SIG-M5 treated with dmso at 0.1 percent for 504 hours (cell line): ENCODE measurements at regions not wholly inside any gene's neighbourhood (a gene's known extent, or its start where the extent isn't known, plus 50 kb on each side); places are given as distances from the start of the nearest gene placed in this dataset.

Source experiments
- DNase-seq: peaks from one replicate; lab custom pipeline; 2025; ENCODE audit not compliant: unreplicated experiment; lab: John Stamatoyannopoulos, UW

- DNase-seq: no peak
These were observed 53.6 kb upstream of the NT5E start for GRCh38 chr6:85396159-85396808.

DNA sequence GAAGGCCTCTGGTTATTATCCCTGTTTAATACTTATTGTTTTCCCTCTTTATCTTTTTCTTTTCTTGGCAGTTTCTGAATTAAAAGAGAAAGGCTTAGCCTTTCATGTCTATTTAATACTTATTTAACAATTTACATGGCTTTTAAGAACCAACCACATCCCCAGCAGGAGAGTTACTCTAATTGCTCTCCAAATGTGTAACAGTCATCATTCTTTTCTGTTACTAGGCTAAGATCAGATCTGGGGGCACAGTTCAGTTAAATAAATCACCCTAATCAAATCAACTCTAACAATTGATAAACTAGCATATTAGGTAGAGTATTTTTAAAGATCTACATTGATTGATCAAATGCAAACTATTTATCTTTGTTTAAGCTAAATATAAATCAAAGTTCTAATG is 54.1 kb upstream of the NT5E start:
- no peak for DNase-seq

- DNase-seq: no peak
These were observed 54.9 kb upstream of the NT5E start for GRCh38 chr6:85394853-85395538.

GRCh38 chr6:85394199-85394598 is 55.7 kb upstream of the NT5E start:
- DNase-seq: no peak

- no peak for DNase-seq
These were observed 57.5 kb upstream of the NT5E start for GRCh38 chr6:85392379-85392778.

- no peak for DNase-seq
These were observed 59.1 kb upstream of the NT5E start for GRCh38 chr6:85390775-85391174.

DNA sequence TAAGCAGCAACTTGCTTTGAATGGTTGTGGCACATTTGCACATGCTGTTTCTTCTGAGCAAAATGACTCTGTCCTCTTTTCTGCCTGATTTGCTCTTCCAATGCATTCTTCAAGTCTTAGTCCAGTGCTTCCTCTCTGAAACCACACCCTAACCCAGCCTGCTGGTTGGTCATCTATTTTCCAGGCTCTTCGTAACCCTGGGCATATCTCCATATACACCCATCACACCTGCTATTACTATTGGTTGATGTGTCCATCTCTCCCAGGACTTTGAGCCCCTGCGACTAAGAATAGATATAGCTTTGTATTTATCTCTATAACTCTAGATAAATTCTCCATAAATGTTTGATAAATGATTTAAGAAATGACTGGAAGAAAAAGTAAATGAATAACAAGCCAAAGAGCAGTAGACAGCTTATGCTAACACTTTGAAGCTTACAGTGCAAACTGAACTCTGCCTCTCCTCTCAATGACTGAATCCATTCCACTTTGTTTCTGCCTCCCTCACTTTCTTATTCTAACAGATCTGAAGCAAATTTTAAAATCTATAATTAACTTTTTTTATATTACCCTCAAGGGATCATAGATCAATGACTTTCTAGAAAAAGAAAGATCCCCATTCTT is 59.7 kb upstream of the NT5E start:
- no peak for DNase-seq

- DNase-seq: no peak
These were observed 60.6 kb upstream of the NT5E start for GRCh38 chr6:85389151-85389797.

DNA sequence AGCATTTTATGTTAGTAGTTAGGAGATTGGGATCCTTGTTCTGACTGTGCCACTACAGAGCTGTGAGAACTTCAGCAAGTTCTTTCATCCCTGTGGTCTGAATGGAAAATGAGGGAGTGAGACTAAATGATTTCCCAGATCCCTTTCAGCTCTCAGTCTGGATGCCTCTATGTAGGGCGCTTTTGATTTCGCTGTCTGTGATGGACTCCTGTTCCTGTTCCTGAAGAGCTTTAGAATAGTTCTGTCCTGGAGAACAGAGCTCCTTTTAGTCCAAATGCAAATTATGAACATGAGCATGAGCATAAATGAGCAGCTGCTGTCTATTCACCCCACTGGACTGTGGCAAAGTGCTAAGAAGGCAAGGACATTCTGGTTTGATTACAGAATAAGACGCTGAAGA is 61.4 kb upstream of the NT5E start:
- DNase-seq: no peak

GRCh38 chr6:85385636-85386315 is 64.1 kb upstream of the NT5E start:
- no peak for DNase-seq

GRCh38 chr6:85383042-85383441 is 66.8 kb upstream of the NT5E start:
- DNase-seq: no peak

GRCh38 chr6:85382541-85382940 is 67.3 kb upstream of the NT5E start:
- no peak for DNase-seq

DNA sequence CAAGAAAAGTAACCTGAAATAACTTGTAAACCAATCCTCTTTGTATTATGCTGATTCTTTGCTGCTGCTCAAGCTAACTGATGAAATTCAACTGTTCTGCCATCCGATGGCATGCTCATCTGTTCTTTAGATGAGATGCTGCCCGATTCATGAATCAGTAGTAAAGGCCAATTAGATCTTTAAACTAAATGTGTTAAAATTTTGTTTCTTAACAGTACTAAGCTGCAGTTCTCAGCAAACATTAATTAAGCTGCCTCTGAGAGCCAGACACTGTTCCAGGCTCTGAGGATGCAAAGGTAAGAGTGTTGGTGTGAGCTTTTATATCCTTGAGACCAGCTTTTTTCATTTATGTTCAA is 77.0 kb upstream of the NT5E start:
- no peak for DNase-seq

GRCh38 chr6:85372188-85372914 is 77.5 kb upstream of the NT5E start:
- no peak for DNase-seq

DNA sequence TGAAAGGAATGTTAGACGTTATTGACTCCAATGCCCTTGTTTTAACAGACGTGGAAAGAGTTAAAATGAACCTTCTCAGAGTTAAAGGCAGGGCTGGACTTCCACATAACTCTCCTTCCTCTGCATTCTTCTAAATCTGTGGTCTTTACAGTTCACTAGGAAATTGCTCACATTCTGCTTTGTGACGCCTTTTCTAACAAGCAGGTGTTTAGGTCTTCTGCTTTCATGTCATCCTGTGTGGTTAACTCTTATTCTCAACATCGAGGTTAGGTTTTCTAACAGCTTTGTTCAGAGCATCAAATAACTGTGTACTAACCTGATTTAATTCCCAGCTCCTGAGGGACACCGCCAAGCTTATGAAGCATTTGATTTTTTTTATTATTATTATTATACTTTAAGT is 81.3 kb upstream of the NT5E start:
- DNase-seq: no peak

DNA sequence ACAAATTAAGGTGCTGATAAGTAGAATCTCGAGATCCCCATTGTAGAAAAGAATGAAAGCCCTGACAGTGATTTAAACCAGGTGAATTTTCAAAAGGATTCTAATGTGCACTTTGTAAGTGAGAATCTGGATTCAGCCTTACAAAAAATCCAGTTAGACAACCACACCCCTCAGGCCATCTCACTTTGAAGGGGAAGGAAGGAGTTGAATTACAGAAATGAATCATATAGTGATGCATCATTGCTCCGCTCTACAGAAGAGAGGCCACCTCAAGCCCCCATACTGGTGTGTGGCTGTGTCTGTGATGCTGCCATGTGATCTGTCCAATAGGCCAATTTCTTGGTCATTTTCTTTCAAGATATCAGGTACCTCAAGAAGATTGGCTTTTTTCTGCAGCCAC is 85.5 kb upstream of the NT5E start:
- DNase-seq: no peak

- no peak for DNase-seq
These were observed 86.0 kb upstream of the NT5E start for GRCh38 chr6:85363870-85364269.

DNA sequence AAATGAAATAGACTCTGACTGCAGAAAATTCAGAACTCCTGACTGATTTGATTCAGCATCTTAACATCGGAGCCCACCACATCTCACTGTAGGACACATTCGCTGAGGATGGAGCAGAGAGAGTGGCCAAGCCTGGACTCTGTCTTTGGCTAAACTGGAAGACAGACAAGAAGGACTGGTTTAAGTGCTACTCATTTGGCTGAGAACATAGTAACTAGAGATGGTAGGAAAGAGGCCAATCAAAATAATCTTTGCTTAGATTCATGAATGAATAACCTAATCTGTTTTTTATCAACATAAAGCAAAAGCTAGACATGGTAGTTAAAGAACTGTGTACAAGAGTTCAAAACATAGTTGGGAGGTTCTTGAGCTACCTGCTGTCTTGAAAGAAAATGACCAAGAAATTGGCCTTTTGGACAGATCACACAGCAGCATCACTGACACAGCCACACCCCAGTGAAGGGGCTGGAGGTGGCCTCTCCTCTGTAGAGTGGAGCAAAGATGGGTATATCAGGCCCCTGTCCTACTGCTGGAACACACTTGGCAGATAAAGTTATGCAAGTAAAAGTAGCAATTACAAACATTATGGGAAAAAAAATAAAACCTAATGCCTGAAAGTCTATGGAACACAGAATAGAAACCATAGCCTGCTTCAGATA is 87.1 kb upstream of the NT5E start:
- no peak for DNase-seq

DNA sequence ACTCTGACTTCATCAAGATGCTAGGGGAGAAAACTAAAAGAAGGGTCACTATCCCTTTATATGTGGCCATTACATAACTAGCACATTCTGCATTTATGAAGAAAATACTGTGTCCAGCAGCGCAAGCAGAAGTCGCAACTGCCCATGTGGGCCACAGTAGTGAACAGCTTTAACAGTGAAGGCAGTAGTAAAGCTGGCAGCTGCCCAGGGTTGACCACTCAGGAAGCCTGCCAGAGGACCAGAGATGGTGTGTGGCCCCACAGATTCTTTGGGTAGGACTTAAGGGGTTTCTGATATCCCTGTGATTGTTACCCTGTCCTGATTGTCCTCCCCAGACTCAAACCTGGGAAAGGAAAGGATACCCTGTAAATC is 88.3 kb upstream of the NT5E start:
- no peak for DNase-seq
